ENCODE measurements at regions not wholly inside any gene's neighbourhood (a gene's known extent, or its start where the extent isn't known, plus 50 kb on each side); places are given as distances from the start of the nearest gene placed in this dataset.

DNA sequence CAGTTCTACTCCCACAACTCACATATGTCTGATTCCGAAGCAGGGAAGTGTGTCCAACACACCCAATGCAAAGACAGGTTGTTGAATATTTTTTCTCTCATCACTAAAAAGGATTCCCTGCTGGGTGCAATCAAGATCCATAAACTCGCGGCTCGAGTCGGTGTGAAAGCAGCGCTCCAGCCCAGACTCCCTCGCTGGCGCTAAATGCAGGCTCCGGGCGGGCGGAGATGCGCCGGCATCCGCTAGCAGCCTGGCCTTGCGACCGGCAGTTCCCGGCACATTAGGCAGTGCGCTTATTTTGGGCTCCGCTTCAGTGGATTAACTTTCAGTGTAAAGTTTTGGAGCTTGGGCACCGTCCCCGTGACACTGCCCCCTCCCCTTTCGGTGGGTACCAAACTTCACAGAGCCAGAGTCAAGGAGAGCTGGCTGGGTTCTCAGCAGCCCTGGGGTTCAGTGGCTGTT is 87.7 kb upstream of the POU3F1 start:
- no peaks in the 10 kb centered on the region for H3K27me3 ChIP-seq (ENCODE audit: insufficient read depth, low read depth)
- no peak overlapping the region for H3K27ac ChIP-seq
- no peak overlapping the region for H3K4me2 ChIP-seq
- ChIA-PET POLR2A (ENCODE audit: unreplicated experiment) (interaction anchor here (0.8 kb wide), 1 partner anchor 8 kb away, joined by 5 read pairs; no protein-coding TSS in a partner anchor), CTCF (no interaction called here)
- no peaks in the 10 kb centered on the region for H4K20me1 ChIP-seq (ENCODE audit: insufficient read depth)
- H3K4me3 ChIP-seq: no peak overlapping the region
- no peak for TF ChIP-seq CTCF (conservative IDR thresholded peaks at IDR 0.05)
- no peak for TF ChIP-seq EZH2 (IDR thresholded peaks at IDR 0.05; ENCODE audit: low read depth)
- H3F3A ChIP-seq (ENCODE audit: insufficient read depth, low read depth): peaks cover 12% of the 10 kb centered on the region
- intact Hi-C loops (cut with micrococcal nuclease; ENCODE audit: unreplicated experiment): loop anchor here (10.0 kb wide), 2 partner anchors 660 to 820 kb away; partner anchors contain the start of gene ZC3H12A
- no peak for DNase-seq
- no peaks in the 10 kb centered on the region for H3K36me3 ChIP-seq (ENCODE audit: low read depth)
- H3K79me2 ChIP-seq (ENCODE audit: low read depth): no peaks in the 10 kb centered on the region
- no peaks in the 10 kb centered on the region for H3K9me2 ChIP-seq (ENCODE audit: insufficient read depth)
- H3K4me1 ChIP-seq (replicated peaks; ENCODE audit: insufficient read depth): peaks cover 29% of the 10 kb centered on the region
- BruUV-seq (replicated peaks): no TSS peak
- no peaks in the 10 kb centered on the region for H3K9me3 ChIP-seq (ENCODE audit: insufficient read depth, low read depth)
- H2AFZ ChIP-seq: no peak overlapping the region

- Histone ChIP-seq H3K4me2 (no peak overlapping the region), H3K4me3 (no peak overlapping the region), H3K79me2 (ENCODE audit: low read depth) (no peaks in the 10 kb centered on the region), H3K9me2 (ENCODE audit: insufficient read depth) (no peaks in the 10 kb centered on the region), H4K20me1 (ENCODE audit: insufficient read depth) (no peaks in the 10 kb centered on the region), H3F3A (ENCODE audit: insufficient read depth, low read depth) (peaks cover 7% of the 10 kb centered on the region), H3K36me3 (ENCODE audit: low read depth) (no peaks in the 10 kb centered on the region), H3K4me1 (replicated peaks; ENCODE audit: insufficient read depth) (peaks cover 23% of the 10 kb centered on the region), H3K9me3 (ENCODE audit: insufficient read depth, low read depth) (no peaks in the 10 kb centered on the region), H2AFZ (no peak overlapping the region), H3K27me3 (ENCODE audit: insufficient read depth, low read depth) (no peaks in the 10 kb centered on the region), H3K27ac (no peak overlapping the region)
- intact Hi-C loops (cut with micrococcal nuclease; ENCODE audit: unreplicated experiment): loop anchor here (10.0 kb wide), 2 partner anchors 659 to 821 kb away; partner anchors contain the start of gene ZC3H12A
- no peak for DNase-seq
- POLR2A ChIA-PET (ENCODE audit: unreplicated experiment): no interaction called here
- TF ChIP-seq EZH2 (IDR thresholded peaks at IDR 0.05; ENCODE audit: low read depth): no peak
- CTCF ChIA-PET: no interaction called here
- no TSS peak for BruUV-seq (replicated peaks)
Observed at GRCh38 chr1:38133756-38134155, 87.2 kb upstream of the POU3F1 start.

DNA sequence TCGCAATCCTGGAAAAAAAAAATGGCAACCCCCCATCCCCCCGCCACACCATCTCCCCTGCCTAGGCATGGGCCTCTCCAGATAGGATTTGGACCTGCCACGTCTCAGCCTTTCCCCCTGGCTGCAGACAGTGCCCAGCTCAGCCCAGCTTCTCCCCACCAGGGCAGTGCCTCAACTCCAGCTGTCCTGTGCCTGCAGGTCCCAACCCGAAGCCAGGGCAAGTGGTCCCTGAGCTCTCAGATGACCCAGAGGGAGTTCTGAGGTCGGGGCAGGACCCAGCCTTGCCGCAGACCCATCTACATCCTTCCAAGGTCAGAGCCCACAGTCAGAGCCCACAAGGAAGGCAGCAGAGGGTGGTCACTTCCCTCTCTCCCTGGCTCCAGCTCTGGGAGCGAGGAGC is 86.7 kb upstream of the POU3F1 start:
- TF ChIP-seq CTCF (conservative IDR thresholded peaks at IDR 0.05): no peak
- no peak for TF ChIP-seq EZH2 (IDR thresholded peaks at IDR 0.05; ENCODE audit: low read depth)
- Histone ChIP-seq H3K27me3 (ENCODE audit: insufficient read depth, low read depth) (no peaks in the 10 kb centered on the region), H3F3A (ENCODE audit: insufficient read depth, low read depth) (peaks cover 6% of the 10 kb centered on the region), H3K79me2 (ENCODE audit: low read depth) (no peaks in the 10 kb centered on the region), H3K9me3 (ENCODE audit: insufficient read depth, low read depth) (no peaks in the 10 kb centered on the region), H3K4me2 (no peak overlapping the region), H4K20me1 (ENCODE audit: insufficient read depth) (no peaks in the 10 kb centered on the region), H2AFZ (no peak overlapping the region), H3K4me3 (no peak overlapping the region), H3K4me1 (replicated peaks; ENCODE audit: insufficient read depth) (peaks cover 22% of the 10 kb centered on the region), H3K9me2 (ENCODE audit: insufficient read depth) (no peaks in the 10 kb centered on the region), H3K36me3 (ENCODE audit: low read depth) (no peaks in the 10 kb centered on the region), H3K27ac (no peak overlapping the region)
- ChIA-PET CTCF (no interaction called here), POLR2A (ENCODE audit: unreplicated experiment) (no interaction called here)
- DNase-seq: no peak
- intact Hi-C loops (cut with micrococcal nuclease; ENCODE audit: unreplicated experiment): loop anchor here (10.0 kb wide), 2 partner anchors 659 to 821 kb away; partner anchors contain the start of gene ZC3H12A
- BruUV-seq (replicated peaks): no TSS peak

DNA sequence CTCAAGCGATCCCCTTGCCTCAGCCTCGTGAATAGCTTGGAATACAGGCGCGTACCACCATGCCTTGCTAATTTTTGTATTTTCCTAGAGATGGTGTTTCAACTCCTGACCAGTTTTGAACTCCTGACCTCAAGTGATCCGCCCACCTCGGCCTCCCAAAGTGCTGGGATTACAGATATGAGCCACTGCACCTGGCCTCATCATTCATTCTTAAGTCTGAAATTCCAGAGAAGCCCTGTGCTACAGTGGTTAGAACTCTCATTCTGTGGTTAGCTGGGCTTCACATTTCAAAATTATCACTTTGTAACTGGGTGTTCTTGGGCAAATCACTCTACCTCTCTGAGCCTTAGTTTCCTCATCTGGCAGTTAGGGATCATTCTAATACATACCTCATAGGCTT is 86.1 kb upstream of the POU3F1 start:
- Histone ChIP-seq H3K36me3 (ENCODE audit: low read depth) (no peaks in the 10 kb centered on the region), H3K9me3 (ENCODE audit: insufficient read depth, low read depth) (no peaks in the 10 kb centered on the region), H2AFZ (no peak overlapping the region), H3K4me2 (no peak overlapping the region), H3K79me2 (ENCODE audit: low read depth) (no peaks in the 10 kb centered on the region), H3K9me2 (ENCODE audit: insufficient read depth) (no peaks in the 10 kb centered on the region), H3K27ac (no peak overlapping the region), H3F3A (ENCODE audit: insufficient read depth, low read depth) (no peaks in the 10 kb centered on the region; the same call in 1 of the 2 replicates), H4K20me1 (ENCODE audit: insufficient read depth) (no peaks in the 10 kb centered on the region), H3K4me3 (no peak overlapping the region), H3K27me3 (ENCODE audit: insufficient read depth, low read depth) (no peaks in the 10 kb centered on the region), H3K4me1 (replicated peaks; ENCODE audit: insufficient read depth) (peaks cover 21% of the 10 kb centered on the region)
- TF ChIP-seq EZH2 (IDR thresholded peaks at IDR 0.05; ENCODE audit: low read depth) (no peak), CTCF (conservative IDR thresholded peaks at IDR 0.05) (no peak)
- POLR2A ChIA-PET (ENCODE audit: unreplicated experiment): no interaction called here
- no TSS peak for BruUV-seq (replicated peaks)
- CTCF ChIA-PET: no interaction called here
- intact Hi-C loops (cut with micrococcal nuclease; ENCODE audit: unreplicated experiment): loop anchor here (10.0 kb wide), 2 partner anchors 658 to 822 kb away; partner anchors contain the start of gene ZC3H12A
- no peak for DNase-seq

Measured in PC-9 (cell line).